GM23338 (cell line): ENCODE measurements at regions not wholly inside any gene's neighbourhood (a gene's known extent, or its start where the extent isn't known, plus 50 kb on each side); places are given as distances from the start of the nearest gene placed in this dataset.

ENCODE experiments used
- ATAC-seq: fragments of 200-7000 bp; cut with Tn5 transposase; 3 replicates; pipeline ENCODE4 v1.9.1; 2020
- DNase-seq: peaks from one replicate; pipeline ENCODE4 v3.0.0-alpha.2; 2015; ENCODE audit warnings: low spot score
- H2AFZ ChIP-seq: fragments of 200-600 bp; sonication (generic); 2 replicates; pipeline ENCODE4 v1.8.0; 2016; ENCODE audit warnings: antibody characterized with exemption, mild to moderate bottlenecking, moderate library complexity
- H3F3A ChIP-seq: fragments of 200-600 bp; sonication (generic); replicated peaks from 2 replicates; pipeline ENCODE4 v1.8.0; 2017; ENCODE audit warnings: antibody characterized with exemption, mixed run types, low read depth
- H3K27ac ChIP-seq: fragments of 200-600 bp; sonication (generic); 2 replicates; pipeline ENCODE4 v1.6.1; 2016; ENCODE audit warnings: low read depth
- H3K27me3 ChIP-seq: fragments of 200-600 bp; sonication (generic); 2 replicates; pipeline ENCODE4 v1.8.0; 2016; ENCODE audit warnings: mild to moderate bottlenecking, mixed run types, moderate library complexity; ENCODE audit not compliant: insufficient read depth
- H3K36me3 ChIP-seq: fragments of 200-600 bp; sonication (generic); 2 replicates; pipeline ENCODE4 v1.8.0; 2016; ENCODE audit warnings: mild to moderate bottlenecking; ENCODE audit not compliant: insufficient read depth
- H3K4me1 ChIP-seq: fragments of 200-600 bp; sonication (generic); 2 replicates; pipeline ENCODE4 v1.8.0; 2016; ENCODE audit warnings: mild to moderate bottlenecking, moderate library complexity; ENCODE audit not compliant: insufficient read depth
- H3K4me2 ChIP-seq: fragments of 200-600 bp; sonication (generic); 2 replicates; pipeline ENCODE4 v1.7.1; 2017; ENCODE audit warnings: mixed run types
- H3K4me3 ChIP-seq: fragments of 200-600 bp; sonication (generic); 2 replicates; pipeline ENCODE4 v1.6.1; 2016; ENCODE audit warnings: mixed run types
- H3K79me2 ChIP-seq: fragments of 200-600 bp; sonication (generic); replicated peaks from 2 replicates; pipeline ENCODE4 v1.8.0; 2017; ENCODE audit warnings: mild to moderate bottlenecking; ENCODE audit not compliant: insufficient read depth
- H3K9me2 ChIP-seq: fragments of 200-600 bp; sonication (generic); 2 replicates; pipeline ENCODE4 v1.8.0; 2017; ENCODE audit not compliant: insufficient read depth
- H4K20me1 ChIP-seq: fragments of 200-600 bp; sonication (generic); replicated peaks from 2 replicates; pipeline ENCODE4 v1.8.0; 2017; ENCODE audit warnings: mild to moderate bottlenecking; ENCODE audit not compliant: insufficient read depth
- H3K27ac Mint-ChIP-seq: 2 replicates; pipeline ENCODE4 v1.8.0; 2020; ENCODE audit warnings: inconsistent platforms, mild to moderate bottlenecking, moderate library complexity, mixed read lengths
- H3K27me3 Mint-ChIP-seq: 3 replicates; pipeline ENCODE4 v1.8.0; 2022; ENCODE audit warnings: low read depth, mild to moderate bottlenecking, moderate library complexity, mixed read lengths, inconsistent platforms; ENCODE audit not compliant: insufficient read depth, poor library complexity
- H3K36me3 Mint-ChIP-seq: 3 replicates; pipeline ENCODE4 v1.8.0; 2021; ENCODE audit warnings: low read depth, mild to moderate bottlenecking, inconsistent platforms, moderate library complexity, mixed read lengths
- H3K4me1 Mint-ChIP-seq: 3 replicates; pipeline ENCODE4 v1.8.0; 2020; ENCODE audit warnings: mild to moderate bottlenecking, inconsistent platforms, mixed read lengths
- H3K4me3 Mint-ChIP-seq: 3 replicates; pipeline ENCODE4 v1.8.0; 2021; ENCODE audit warnings: moderate library complexity, mild to moderate bottlenecking, inconsistent platforms, mixed read lengths
- H3K9me3 Mint-ChIP-seq: 3 replicates; pipeline ENCODE4 v1.8.0; 2020; ENCODE audit warnings: moderate library complexity, mild to moderate bottlenecking, inconsistent platforms, mixed read lengths
- EZH2 ChIP-seq: fragments of 200-600 bp; sonication (generic); IDR thresholded peaks from one replicate; pipeline ENCODE4 v1.8.0; 2017; ENCODE audit warnings: antibody characterized with exemption, mild to moderate bottlenecking, low read depth; ENCODE audit not compliant: unreplicated experiment
- EZH2phosphoT487 ChIP-seq: fragments of 200-600 bp; sonication (generic); IDR thresholded peaks from one replicate; pipeline ENCODE4 v1.8.1; 2018; ENCODE audit warnings: antibody characterized with exemption; ENCODE audit not compliant: unreplicated experiment
- JUNB ChIP-seq: IDR thresholded peaks from one replicate; pipeline ENCODE4 v1.6.1; 2016; ENCODE audit warnings: antibody characterized with exemption; ENCODE audit not compliant: unreplicated experiment
- NANOG ChIP-seq: IDR thresholded peaks from 2 replicates; pipeline ENCODE4 v1.6.1; 2016; ENCODE audit warnings: antibody characterized with exemption, borderline replicate concordance
- POLR2AphosphoS5 ChIP-seq: IDR thresholded peaks from 2 replicates; pipeline ENCODE4 v1.6.1; 2016; ENCODE audit warnings: antibody characterized with exemption, low read depth
- ZNF331 ChIP-seq: fragments of 250-450 bp; sonication (Bioruptor Pico); IDR thresholded peaks from 2 replicates; pipeline ENCODE4 v1.5.0; 2020; ENCODE audit warnings: low read depth, mild to moderate bottlenecking, moderate library complexity
- TF ChIP-seq, protein P1 (sequence below): fragments of 250-450 bp; sonication (Bioruptor Pico); IDR thresholded peaks from 2 replicates; pipeline ENCODE4 v1.5.0; 2020; ENCODE audit warnings: mild to moderate bottlenecking, moderate library complexity
- TF ChIP-seq, protein P2 (sequence below), 2 experiments: fragments of 200-600 bp in 1 of 2; sonication (generic) in 1 of 2; conservative IDR thresholded peaks; 2 replicates each; pipeline versions ENCODE4 v1.5.1 to v1.6.1; 2016 to 2017; ENCODE audit warnings: antibody characterized with exemption in 2 of 2, low read depth in 2 of 2, mild to moderate bottlenecking in 2 of 2, moderate library complexity in 1 of 2

DNA sequence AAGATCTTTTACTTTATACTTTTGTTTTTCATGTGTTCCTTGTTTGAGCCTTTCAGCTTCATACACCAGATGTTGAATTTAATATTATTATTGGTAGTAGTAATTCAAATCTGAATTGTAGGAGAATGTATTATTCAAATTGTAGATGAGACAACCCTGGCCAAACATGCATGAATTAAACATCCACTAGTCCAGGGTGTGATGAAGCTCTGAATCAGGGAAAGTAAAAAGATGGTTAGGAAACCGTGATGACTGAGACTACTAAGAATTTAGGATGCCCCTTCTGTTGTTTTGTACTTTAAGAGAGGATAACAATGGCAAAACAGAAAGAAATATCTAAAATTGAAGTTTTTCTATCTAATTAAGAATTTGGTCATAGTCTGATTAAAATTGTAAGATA, 227.8 kb upstream of the CDH2 start (continued):
- TF ChIP-seq, protein P1, sequence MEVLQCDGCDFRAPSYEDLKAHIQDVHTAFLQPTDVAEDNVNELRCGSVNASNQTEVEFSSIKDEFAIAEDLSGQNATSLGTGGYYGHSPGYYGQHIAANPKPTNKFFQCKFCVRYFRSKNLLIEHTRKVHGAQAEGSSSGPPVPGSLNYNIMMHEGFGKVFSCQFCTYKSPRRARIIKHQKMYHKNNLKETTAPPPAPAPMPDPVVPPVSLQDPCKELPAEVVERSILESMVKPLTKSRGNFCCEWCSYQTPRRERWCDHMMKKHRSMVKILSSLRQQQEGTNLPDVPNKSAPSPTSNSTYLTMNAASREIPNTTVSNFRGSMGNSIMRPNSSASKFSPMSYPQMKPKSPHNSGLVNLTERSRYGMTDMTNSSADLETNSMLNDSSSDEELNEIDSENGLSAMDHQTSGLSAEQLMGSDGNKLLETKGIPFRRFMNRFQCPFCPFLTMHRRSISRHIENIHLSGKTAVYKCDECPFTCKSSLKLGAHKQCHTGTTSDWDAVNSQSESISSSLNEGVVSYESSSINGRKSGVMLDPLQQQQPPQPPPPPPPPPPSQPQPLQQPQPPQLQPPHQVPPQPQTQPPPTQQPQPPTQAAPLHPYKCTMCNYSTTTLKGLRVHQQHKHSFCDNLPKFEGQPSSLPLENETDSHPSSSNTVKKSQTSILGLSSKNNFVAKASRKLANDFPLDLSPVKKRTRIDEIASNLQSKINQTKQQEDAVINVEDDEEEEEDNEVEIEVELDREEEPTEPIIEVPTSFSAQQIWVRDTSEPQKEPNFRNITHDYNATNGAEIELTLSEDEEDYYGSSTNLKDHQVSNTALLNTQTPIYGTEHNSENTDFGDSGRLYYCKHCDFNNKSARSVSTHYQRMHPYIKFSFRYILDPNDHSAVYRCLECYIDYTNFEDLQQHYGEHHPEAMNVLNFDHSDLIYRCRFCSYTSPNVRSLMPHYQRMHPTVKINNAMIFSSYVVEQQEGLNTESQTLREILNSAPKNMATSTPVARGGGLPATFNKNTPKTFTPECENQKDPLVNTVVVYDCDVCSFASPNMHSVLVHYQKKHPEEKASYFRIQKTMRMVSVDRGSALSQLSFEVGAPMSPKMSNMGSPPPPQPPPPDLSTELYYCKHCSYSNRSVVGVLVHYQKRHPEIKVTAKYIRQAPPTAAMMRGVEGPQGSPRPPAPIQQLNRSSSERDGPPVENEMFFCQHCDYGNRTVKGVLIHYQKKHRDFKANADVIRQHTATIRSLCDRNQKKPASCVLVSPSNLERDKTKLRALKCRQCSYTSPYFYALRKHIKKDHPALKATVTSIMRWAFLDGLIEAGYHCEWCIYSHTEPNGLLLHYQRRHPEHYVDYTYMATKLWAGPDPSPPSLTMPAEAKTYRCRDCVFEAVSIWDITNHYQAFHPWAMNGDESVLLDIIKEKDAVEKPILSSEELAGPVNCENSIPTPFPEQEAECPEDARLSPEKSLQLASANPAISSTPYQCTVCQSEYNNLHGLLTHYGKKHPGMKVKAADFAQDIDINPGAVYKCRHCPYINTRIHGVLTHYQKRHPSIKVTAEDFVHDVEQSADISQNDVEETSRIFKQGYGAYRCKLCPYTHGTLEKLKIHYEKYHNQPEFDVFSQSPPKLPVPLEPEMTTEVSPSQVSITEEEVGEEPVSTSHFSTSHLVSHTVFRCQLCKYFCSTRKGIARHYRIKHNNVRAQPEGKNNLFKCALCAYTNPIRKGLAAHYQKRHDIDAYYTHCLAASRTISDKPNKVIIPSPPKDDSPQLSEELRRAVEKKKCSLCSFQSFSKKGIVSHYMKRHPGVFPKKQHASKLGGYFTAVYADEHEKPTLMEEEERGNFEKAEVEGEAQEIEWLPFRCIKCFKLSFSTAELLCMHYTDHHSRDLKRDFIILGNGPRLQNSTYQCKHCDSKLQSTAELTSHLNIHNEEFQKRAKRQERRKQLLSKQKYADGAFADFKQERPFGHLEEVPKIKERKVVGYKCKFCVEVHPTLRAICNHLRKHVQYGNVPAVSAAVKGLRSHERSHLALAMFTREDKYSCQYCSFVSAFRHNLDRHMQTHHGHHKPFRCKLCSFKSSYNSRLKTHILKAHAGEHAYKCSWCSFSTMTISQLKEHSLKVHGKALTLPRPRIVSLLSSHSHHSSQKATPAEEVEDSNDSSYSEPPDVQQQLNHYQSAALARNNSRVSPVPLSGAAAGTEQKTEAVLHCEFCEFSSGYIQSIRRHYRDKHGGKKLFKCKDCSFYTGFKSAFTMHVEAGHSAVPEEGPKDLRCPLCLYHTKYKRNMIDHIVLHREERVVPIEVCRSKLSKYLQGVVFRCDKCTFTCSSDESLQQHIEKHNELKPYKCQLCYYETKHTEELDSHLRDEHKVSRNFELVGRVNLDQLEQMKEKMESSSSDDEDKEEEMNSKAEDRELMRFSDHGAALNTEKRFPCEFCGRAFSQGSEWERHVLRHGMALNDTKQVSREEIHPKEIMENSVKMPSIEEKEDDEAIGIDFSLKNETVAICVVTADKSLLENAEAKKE (CRISPR knock-in tag): no peak
- no peak for TF ChIP-seq NANOG

DNA sequence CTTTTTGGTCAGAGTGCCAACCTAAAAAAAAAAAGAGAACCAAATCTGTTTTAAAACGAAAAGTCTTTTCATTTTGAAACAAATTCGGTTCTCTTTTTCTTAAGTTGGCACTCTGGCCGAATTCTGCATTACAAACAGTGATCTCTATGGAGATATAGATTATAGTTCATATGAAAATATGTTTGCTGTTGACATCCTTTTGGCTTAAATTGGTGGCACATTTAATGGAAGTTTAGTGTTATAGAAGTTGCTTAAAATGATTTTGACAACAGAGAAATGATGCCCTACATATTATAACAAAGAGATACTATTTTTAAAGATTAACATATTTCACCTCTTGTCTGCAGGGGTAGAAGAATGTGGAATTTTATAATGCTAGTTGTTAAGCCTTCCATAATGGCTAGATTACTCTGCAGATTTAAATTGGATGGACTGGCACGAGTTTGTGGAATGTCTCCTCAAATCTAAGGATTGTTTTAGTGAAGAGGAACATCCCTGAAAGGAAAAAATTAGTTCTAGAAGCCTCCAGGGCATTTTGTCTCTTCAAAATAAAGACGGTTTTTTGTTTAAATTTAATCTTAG, 222.9 kb upstream of the CDH2 start:
- Histone ChIP-seq H3K27me3 (no peaks in the 10 kb centered on the region), H3K27ac (no peak overlapping the region), H3K36me3 (no peaks in the 10 kb centered on the region), H2AFZ (no peak overlapping the region), H4K20me1 (no peaks in the 10 kb centered on the region), H3K4me2 (no peak overlapping the region), H3K9me2 (0 out of 2 replicates have a peak, but pooled peaks cover 4% of the 10 kb centered on the region), H3K79me2 (no peaks in the 10 kb centered on the region), H3K4me1 (no peaks in the 10 kb centered on the region), H3F3A (no peaks in the 10 kb centered on the region), H3K4me3 (no peak overlapping the region)
- Mint-ChIP-seq H3K4me1 (peaks cover 10% of the 10 kb centered on the region), H3K27ac (no peak overlapping the region), H3K27me3 (no peaks in the 10 kb centered on the region), H3K9me3 (no peaks in the 10 kb centered on the region; the same call in 2 of the 3 replicates), H3K36me3 (no peaks in the 10 kb centered on the region), H3K4me3 (no peak overlapping the region)
- no peak for ATAC-seq
- DNase-seq: no peak
- TF ChIP-seq, protein P2, sequence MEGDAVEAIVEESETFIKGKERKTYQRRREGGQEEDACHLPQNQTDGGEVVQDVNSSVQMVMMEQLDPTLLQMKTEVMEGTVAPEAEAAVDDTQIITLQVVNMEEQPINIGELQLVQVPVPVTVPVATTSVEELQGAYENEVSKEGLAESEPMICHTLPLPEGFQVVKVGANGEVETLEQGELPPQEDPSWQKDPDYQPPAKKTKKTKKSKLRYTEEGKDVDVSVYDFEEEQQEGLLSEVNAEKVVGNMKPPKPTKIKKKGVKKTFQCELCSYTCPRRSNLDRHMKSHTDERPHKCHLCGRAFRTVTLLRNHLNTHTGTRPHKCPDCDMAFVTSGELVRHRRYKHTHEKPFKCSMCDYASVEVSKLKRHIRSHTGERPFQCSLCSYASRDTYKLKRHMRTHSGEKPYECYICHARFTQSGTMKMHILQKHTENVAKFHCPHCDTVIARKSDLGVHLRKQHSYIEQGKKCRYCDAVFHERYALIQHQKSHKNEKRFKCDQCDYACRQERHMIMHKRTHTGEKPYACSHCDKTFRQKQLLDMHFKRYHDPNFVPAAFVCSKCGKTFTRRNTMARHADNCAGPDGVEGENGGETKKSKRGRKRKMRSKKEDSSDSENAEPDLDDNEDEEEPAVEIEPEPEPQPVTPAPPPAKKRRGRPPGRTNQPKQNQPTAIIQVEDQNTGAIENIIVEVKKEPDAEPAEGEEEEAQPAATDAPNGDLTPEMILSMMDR (conservative IDR thresholded peaks at IDR 0.05; ENCODE audit: low read depth in 2 of 2): no peak
- no peak for TF ChIP-seq ZNF331 (CRISPR knock-in tag)
- no peak for TF ChIP-seq EZH2
- no peak for TF ChIP-seq POLR2AphosphoS5
- no peak for TF ChIP-seq JUNB
- no peak for TF ChIP-seq EZH2phosphoT487
- TF ChIP-seq, protein P1 (CRISPR knock-in tag): no peak
